ENCODE measurements at regions not wholly inside any gene's neighbourhood (a gene's known extent, or its start where the extent isn't known, plus 50 kb on each side); places are given as distances from the start of the nearest gene placed in this dataset.

GRCh38 chr20:48358176-48359054 is 469.4 kb downstream of the PREX1 start:
- Histone ChIP-seq H3K36me3 (ENCODE audit: control insufficient read depth, insufficient read depth, low read length) (no peaks in the 10 kb centered on the region), H3K4me3 (ENCODE audit: low read depth, low read length) (no peak overlapping the region), H3K27me3 (ENCODE audit: control insufficient read depth, insufficient read depth, low read length) (no peaks in the 10 kb centered on the region)
- DNase-seq (ENCODE audit: low read depth), result no peak
- ChIA-PET CTCF (no interaction called here), POLR2A (no interaction called here)
- TF ChIP-seq, protein P1, sequence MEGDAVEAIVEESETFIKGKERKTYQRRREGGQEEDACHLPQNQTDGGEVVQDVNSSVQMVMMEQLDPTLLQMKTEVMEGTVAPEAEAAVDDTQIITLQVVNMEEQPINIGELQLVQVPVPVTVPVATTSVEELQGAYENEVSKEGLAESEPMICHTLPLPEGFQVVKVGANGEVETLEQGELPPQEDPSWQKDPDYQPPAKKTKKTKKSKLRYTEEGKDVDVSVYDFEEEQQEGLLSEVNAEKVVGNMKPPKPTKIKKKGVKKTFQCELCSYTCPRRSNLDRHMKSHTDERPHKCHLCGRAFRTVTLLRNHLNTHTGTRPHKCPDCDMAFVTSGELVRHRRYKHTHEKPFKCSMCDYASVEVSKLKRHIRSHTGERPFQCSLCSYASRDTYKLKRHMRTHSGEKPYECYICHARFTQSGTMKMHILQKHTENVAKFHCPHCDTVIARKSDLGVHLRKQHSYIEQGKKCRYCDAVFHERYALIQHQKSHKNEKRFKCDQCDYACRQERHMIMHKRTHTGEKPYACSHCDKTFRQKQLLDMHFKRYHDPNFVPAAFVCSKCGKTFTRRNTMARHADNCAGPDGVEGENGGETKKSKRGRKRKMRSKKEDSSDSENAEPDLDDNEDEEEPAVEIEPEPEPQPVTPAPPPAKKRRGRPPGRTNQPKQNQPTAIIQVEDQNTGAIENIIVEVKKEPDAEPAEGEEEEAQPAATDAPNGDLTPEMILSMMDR (IDR thresholded peaks at IDR 0.05; ENCODE audit: insufficient read depth, low read depth, low read length), result no peak

GRCh38 chr20:48357714-48358113 is 470.1 kb downstream of the PREX1 start:
- no peak for DNase-seq (ENCODE audit: low read depth)
- ChIA-PET CTCF (no interaction called here), POLR2A (no interaction called here)
- no peak overlapping the region for H3K4me3 ChIP-seq (ENCODE audit: low read depth, low read length)
- TF ChIP-seq, protein P1 (IDR thresholded peaks at IDR 0.05; ENCODE audit: insufficient read depth, low read depth, low read length), result no peak
- H3K27me3 ChIP-seq (ENCODE audit: control insufficient read depth, insufficient read depth, low read length), result no peaks in the 10 kb centered on the region
- H3K36me3 ChIP-seq (ENCODE audit: control insufficient read depth, insufficient read depth, low read length), result no peaks in the 10 kb centered on the region

- TF ChIP-seq, protein P1 (IDR thresholded peaks at IDR 0.05; ENCODE audit: insufficient read depth, low read depth, low read length), result no peak
- Histone ChIP-seq H3K4me3 (ENCODE audit: low read depth, low read length) (no peak overlapping the region), H3K36me3 (ENCODE audit: control insufficient read depth, insufficient read depth, low read length) (no peaks in the 10 kb centered on the region), H3K27me3 (ENCODE audit: control insufficient read depth, insufficient read depth, low read length) (no peaks in the 10 kb centered on the region)
- CTCF ChIA-PET, result interaction anchor here (2.1 kb wide), 1 partner anchor 266 kb away, joined by 9 read pairs; no protein-coding TSS in a partner anchor
- DNase-seq (ENCODE audit: low read depth), result no peak
- POLR2A ChIA-PET, result no interaction called here
These were observed 472.9 kb downstream of the PREX1 start for GRCh38 chr20:48354903-48355302.

GRCh38 chr20:48354320-48354876 is 473.4 kb downstream of the PREX1 start:
- H3K36me3 ChIP-seq (ENCODE audit: control insufficient read depth, insufficient read depth, low read length), result no peaks in the 10 kb centered on the region
- H3K4me3 ChIP-seq (ENCODE audit: low read depth, low read length), result no peak overlapping the region
- DNase-seq (ENCODE audit: low read depth), result no peak
- ChIA-PET CTCF (interaction anchor here (2.1 kb wide), 1 partner anchor 266 kb away, joined by 9 read pairs; no protein-coding TSS in a partner anchor), POLR2A (no interaction called here)
- no peaks in the 10 kb centered on the region for H3K27me3 ChIP-seq (ENCODE audit: control insufficient read depth, insufficient read depth, low read length)
- TF ChIP-seq, protein P1 (IDR thresholded peaks at IDR 0.05; ENCODE audit: insufficient read depth, low read depth, low read length), result no peak

- POLR2A ChIA-PET, result no interaction called here
These were observed 475.2 kb downstream of the PREX1 start for GRCh38 chr20:48352628-48353027.

More at GRCh38 chr20:48352628-48353027, 475.2 kb downstream of the PREX1 start:
- H3K36me3 ChIP-seq (ENCODE audit: control insufficient read depth, insufficient read depth, low read length), result no peaks in the 10 kb centered on the region
- peaks cover 1% of the 10 kb centered on the region; the same call in 1 of the 2 replicates for H3K27me3 ChIP-seq (ENCODE audit: control insufficient read depth, insufficient read depth, low read length)
- TF ChIP-seq, protein P1 (IDR thresholded peaks at IDR 0.05; ENCODE audit: insufficient read depth, low read depth, low read length), result no peak
- CTCF ChIA-PET, result interaction anchor here (2.1 kb wide), 1 partner anchor 268 kb away, joined by 9 read pairs; no protein-coding TSS in a partner anchor
- no peak for DNase-seq (ENCODE audit: low read depth)
- no peak overlapping the region for H3K4me3 ChIP-seq (ENCODE audit: low read depth, low read length)
